ENCODE measurements at regions not wholly inside any gene's neighbourhood (a gene's known extent, or its start where the extent isn't known, plus 50 kb on each side); places are given as distances from the start of the nearest gene placed in this dataset.

DNA sequence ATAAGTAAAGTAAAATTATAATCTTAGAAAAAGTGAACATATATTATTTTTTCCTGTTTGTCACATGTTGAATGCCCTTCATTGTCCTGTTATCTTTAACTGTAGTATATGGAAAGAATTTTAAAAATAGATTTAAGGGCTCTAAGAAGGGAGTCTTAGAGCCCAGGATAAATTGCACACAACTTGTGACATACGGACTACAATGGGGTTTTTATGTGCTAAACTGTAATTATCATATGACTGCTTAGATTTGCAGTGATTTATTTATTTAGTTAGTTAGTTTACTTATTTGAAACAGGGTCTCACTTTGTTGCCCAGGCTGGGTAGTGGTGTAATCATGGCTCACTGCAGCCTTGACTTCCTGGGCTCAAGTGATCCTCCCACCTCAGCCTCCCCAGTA lies 187.8 kb upstream of the HMGA2 start:
- no peak for TF ChIP-seq CTCF (IDR thresholded peaks at IDR 0.05)
- TF ChIP-seq POLR2A (IDR thresholded peaks at IDR 0.05), result no peak
